Mesenchymal stem cell (in vitro differentiated cells and primary cell): ENCODE measurements at regions not wholly inside any gene's neighbourhood (a gene's known extent, or its start where the extent isn't known, plus 50 kb on each side); places are given as distances from the start of the nearest gene placed in this dataset.

Source experiments
- DNase-seq: peaks from one replicate; pipeline ENCODE4 v3.0.0-alpha.2; 2013
- H2AFZ ChIP-seq: one replicate; pipeline ENCODE4 v1.6.1; 2013; ENCODE audit warnings: low read depth, mild to moderate bottlenecking, control low read depth, inconsistent platforms, low read length, moderate library complexity
- H2AK5ac ChIP-seq: 2 replicates; pipeline ENCODE4 v1.6.1; 2013; ENCODE audit warnings: low read length, moderate library complexity, mild to moderate bottlenecking, inconsistent platforms; ENCODE audit not compliant: severe bottlenecking
- H2BK120ac ChIP-seq: one replicate; pipeline ENCODE4 v1.6.1; 2013; ENCODE audit warnings: low read depth, mild to moderate bottlenecking, inconsistent platforms, low read length, moderate library complexity
- H2BK12ac ChIP-seq, 2 experiments: one replicate each; pipeline ENCODE4 v1.6.1; 2013; ENCODE audit warnings: inconsistent platforms in 2 of 2, low read length in 2 of 2, mild to moderate bottlenecking in 2 of 2, moderate library complexity in 2 of 2, control low read depth in 1 of 2
- H2BK15ac ChIP-seq: one replicate; pipeline ENCODE4 v1.6.1; 2013; ENCODE audit warnings: mild to moderate bottlenecking, low read depth, inconsistent platforms; ENCODE audit not compliant: poor library complexity, severe bottlenecking
- H2BK5ac ChIP-seq: 2 replicates; pipeline ENCODE4 v1.6.1; 2013; ENCODE audit warnings: low read depth, mild to moderate bottlenecking, low read length, control low read depth, inconsistent platforms; ENCODE audit not compliant: poor library complexity, severe bottlenecking
- H3K14ac ChIP-seq, 2 experiments: one replicate each; pipeline ENCODE4 v1.6.1; 2013; ENCODE audit warnings: inconsistent platforms in 2 of 2, low read length in 2 of 2, control low read depth in 1 of 2, mild to moderate bottlenecking in 1 of 2, moderate library complexity in 1 of 2
- H3K18ac ChIP-seq, 2 experiments: one replicate each; pipeline ENCODE4 v1.6.1; 2013; ENCODE audit warnings: inconsistent platforms in 2 of 2, low read length in 2 of 2, control low read depth in 1 of 2, low read depth in 1 of 2, mild to moderate bottlenecking in 1 of 2
- H3K23ac ChIP-seq, 2 experiments: one replicate each; pipeline ENCODE4 v1.6.1; 2013; ENCODE audit warnings: inconsistent platforms in 2 of 2, low read length in 2 of 2, mild to moderate bottlenecking in 2 of 2, moderate library complexity in 2 of 2, control low read depth in 1 of 2
- H3K27ac ChIP-seq: 2 replicates; pipeline ENCODE4 v1.5.1; 2013; ENCODE audit warnings: mild to moderate bottlenecking, moderate library complexity, low read length, control low read depth, inconsistent platforms; ENCODE audit not compliant: poor library complexity, severe bottlenecking
- H3K27me3 ChIP-seq, 2 experiments: 2 replicates each; pipeline versions ENCODE4 v1.6.1 to v1.7.0; 2013; ENCODE audit warnings: low read length in 2 of 2, mild to moderate bottlenecking in 2 of 2, moderate library complexity in 2 of 2, control low read depth in 1 of 2, inconsistent platforms in 1 of 2; ENCODE audit not compliant: control insufficient read depth in 1 of 2, insufficient read depth in 1 of 2
- H3K36me3 ChIP-seq, 2 experiments: 2 replicates each; pipeline versions ENCODE4 v1.6.1 to v1.7.0; 2013; ENCODE audit warnings: low read length in 2 of 2, control low read depth in 1 of 2, inconsistent platforms in 1 of 2, low read depth in 1 of 2, mild to moderate bottlenecking in 1 of 2; ENCODE audit not compliant: insufficient read depth in 2 of 2, control insufficient read depth in 1 of 2
- H3K4ac ChIP-seq, 2 experiments: one replicate each; pipeline ENCODE4 v1.6.1; 2013; ENCODE audit warnings: inconsistent platforms in 2 of 2, low read length in 2 of 2, mild to moderate bottlenecking in 2 of 2, moderate library complexity in 2 of 2, control low read depth in 1 of 2, low read depth in 1 of 2
- H3K4me1 ChIP-seq: 2 replicates; pipeline ENCODE4 v1.6.1; 2013; ENCODE audit warnings: low read depth, low read length, control low read depth; ENCODE audit not compliant: control insufficient read depth, insufficient read depth
- H3K4me2 ChIP-seq: 2 replicates; pipeline ENCODE4 v1.6.1; 2013; ENCODE audit warnings: low read length, mild to moderate bottlenecking, inconsistent platforms; ENCODE audit not compliant: poor library complexity, severe bottlenecking
- H3K4me3 ChIP-seq, 2 experiments: 2 replicates each; pipeline versions ENCODE4 v1.5.1 to v1.7.0; 2013; ENCODE audit warnings: low read length in 2 of 2, mild to moderate bottlenecking in 2 of 2, control low read depth in 1 of 2, low read depth in 1 of 2; ENCODE audit not compliant: insufficient read depth in 1 of 2
- H3K79me1 ChIP-seq: replicated peaks from 2 replicates; pipeline ENCODE4 v1.6.1; 2013; ENCODE audit warnings: mild to moderate bottlenecking, control low read depth, low read length, inconsistent platforms; ENCODE audit not compliant: poor library complexity, severe bottlenecking
- H3K9ac ChIP-seq: 2 replicates; pipeline ENCODE4 v1.7.0; 2013; ENCODE audit warnings: mild to moderate bottlenecking, low read length, moderate library complexity
- H3K9me3 ChIP-seq: 2 replicates; pipeline ENCODE4 v1.7.0; 2013; ENCODE audit warnings: mild to moderate bottlenecking, low read length; ENCODE audit not compliant: control insufficient read depth
- H4K8ac ChIP-seq: one replicate; pipeline ENCODE4 v1.6.1; 2013; ENCODE audit warnings: inconsistent platforms, mild to moderate bottlenecking, low read length, moderate library complexity
- H4K91ac ChIP-seq: one replicate; pipeline ENCODE4 v1.6.1; 2013; ENCODE audit warnings: mild to moderate bottlenecking, low read length, inconsistent platforms
- WGBS: methylation state at CpG from one replicate; pipeline ENCODE4 v1.1.7; 2013; ENCODE audit warnings: mixed read lengths; 5-methylcytosine and 5-hydroxymethylcytosine counted together

DNA sequence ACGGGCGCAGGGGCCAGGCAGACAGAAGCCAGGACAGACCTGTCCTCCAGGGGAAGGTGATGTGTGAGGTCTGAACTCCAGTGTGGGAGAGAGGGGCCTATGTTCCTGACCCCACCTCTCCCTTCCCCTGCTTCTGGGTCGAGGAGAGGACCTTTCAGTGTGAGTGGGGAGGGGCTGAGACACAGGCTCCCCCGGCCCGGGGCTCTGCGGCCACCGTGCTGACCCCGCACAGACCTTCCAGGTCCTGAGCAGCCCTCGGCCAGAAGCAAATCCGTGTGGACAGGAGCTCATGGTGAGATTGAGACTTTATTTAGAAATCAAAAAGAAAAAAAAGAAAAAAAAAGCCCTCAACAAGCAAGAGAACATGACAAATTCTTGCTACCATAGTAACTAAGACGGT is 680.5 kb downstream of the BRD1 start:
- Histone ChIP-seq H3K36me3 (no peaks in the 10 kb centered on the region), H3K27me3 (no peaks in the 10 kb centered on the region), H3K79me1 (no peaks in the 10 kb centered on the region), H4K8ac (no peak overlapping the region), H3K4me1 (no peaks in the 10 kb centered on the region), H2AK5ac (no peak overlapping the region), H2BK15ac (no peak overlapping the region), H3K4me3 (no peak overlapping the region), H3K9me3 (no peaks in the 10 kb centered on the region), H2BK5ac (no peak overlapping the region), H3K4ac (no peak overlapping the region), H3K23ac (no peak overlapping the region), H3K18ac (no peak overlapping the region), H3K27ac (no peak overlapping the region), H2BK12ac (no peak overlapping the region), H4K91ac (no peak overlapping the region), H3K9ac (no peak overlapping the region), H3K4me2 (no peak overlapping the region), H2AFZ (no peak overlapping the region), H2BK120ac (no peak overlapping the region), H3K14ac (no peak overlapping the region)
- WGBS: 85% methylated on average over 4 of the region's 11 CpGs
- DNase-seq: no peak

DNA sequence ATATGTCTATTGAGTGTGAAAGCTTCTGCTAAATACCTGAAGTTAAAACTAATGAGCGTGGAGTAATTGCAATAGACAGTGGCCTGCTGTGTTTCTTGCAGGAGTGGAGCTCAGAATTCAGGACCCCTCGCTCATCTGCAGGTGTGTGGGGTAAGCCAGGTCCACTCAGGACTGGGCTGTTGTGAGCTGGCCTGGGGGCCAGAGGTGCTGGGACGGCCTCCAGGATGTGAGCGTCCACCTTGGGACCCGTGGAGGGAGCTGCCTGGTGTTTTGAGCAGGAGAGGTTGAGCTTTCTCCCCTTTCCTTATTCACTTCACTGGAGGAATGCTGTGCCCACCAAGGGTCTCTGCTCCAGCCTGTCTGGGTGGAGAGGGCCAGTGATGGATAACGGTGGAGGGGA is 681.2 kb downstream of the BRD1 start:
- Histone ChIP-seq H3K9me3 (no peaks in the 10 kb centered on the region), H3K4me2 (no peak overlapping the region), H3K4me1 (no peaks in the 10 kb centered on the region), H3K14ac (no peak overlapping the region), H2AK5ac (no peak overlapping the region), H3K23ac (no peak overlapping the region), H2BK12ac (no peak overlapping the region), H3K27me3 (no peaks in the 10 kb centered on the region), H2BK5ac (no peak overlapping the region), H3K4ac (no peak overlapping the region), H2AFZ (no peak overlapping the region), H4K8ac (no peak overlapping the region), H2BK15ac (no peak overlapping the region), H2BK120ac (no peak overlapping the region), H3K36me3 (no peaks in the 10 kb centered on the region), H3K9ac (no peak overlapping the region), H3K79me1 (no peaks in the 10 kb centered on the region), H3K18ac (no peak overlapping the region), H4K91ac (no peak overlapping the region), H3K4me3 (no peak overlapping the region), H3K27ac (no peak overlapping the region)
- WGBS: 70% methylated on average over 5 of the region's 6 CpGs
- no peak for DNase-seq

GRCh38 chr22:49143812-49144211 is 683.9 kb downstream of the BRD1 start:
- Histone ChIP-seq H2BK12ac (no peak overlapping the region), H3K4ac (no peak overlapping the region), H2BK5ac (no peak overlapping the region), H2AFZ (no peak overlapping the region), H3K9me3 (no peaks in the 10 kb centered on the region), H3K4me3 (no peak overlapping the region), H3K79me1 (no peaks in the 10 kb centered on the region), H3K23ac (no peak overlapping the region), H3K18ac (no peak overlapping the region), H4K91ac (no peak overlapping the region), H3K4me1 (no peaks in the 10 kb centered on the region), H2BK120ac (no peak overlapping the region), H3K4me2 (no peak overlapping the region), H3K36me3 (no peaks in the 10 kb centered on the region), H3K27me3 (no peaks in the 10 kb centered on the region), H3K27ac (no peak overlapping the region), H3K14ac (no peak overlapping the region), H2AK5ac (no peak overlapping the region), H4K8ac (no peak overlapping the region), H2BK15ac (no peak overlapping the region), H3K9ac (no peak overlapping the region)
- WGBS: 91% methylated on average over 3 of the region's 3 CpGs
- no peak for DNase-seq

DNA sequence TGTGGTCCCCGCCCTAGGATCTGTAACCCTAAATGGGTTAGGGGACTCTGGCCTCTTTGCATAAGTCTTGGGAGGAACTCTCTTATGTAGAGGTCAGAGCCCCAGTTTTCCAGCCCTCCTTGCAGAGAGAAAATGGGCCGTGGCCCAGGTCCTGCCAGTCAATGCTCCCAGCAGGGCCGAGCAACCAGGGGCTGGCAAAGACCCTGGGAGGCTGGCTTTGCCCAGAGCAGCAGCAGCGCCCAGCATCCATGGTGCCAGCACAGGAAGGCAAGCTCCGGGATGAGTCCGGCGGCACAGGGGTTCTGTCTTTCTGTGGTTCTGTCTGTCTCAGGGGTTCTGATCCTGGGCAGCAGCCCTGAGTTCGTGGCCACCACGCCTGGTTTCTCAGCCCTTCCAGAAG is 684.8 kb downstream of the BRD1 start:
- Histone ChIP-seq H2BK12ac (no peak overlapping the region), H2BK5ac (no peak overlapping the region), H3K9me3 (no peaks in the 10 kb centered on the region), H3K27me3 (no peaks in the 10 kb centered on the region), H3K36me3 (no peaks in the 10 kb centered on the region), H2BK15ac (no peak overlapping the region), H2AK5ac (no peak overlapping the region), H3K23ac (no peak overlapping the region), H2AFZ (no peak overlapping the region), H3K4ac (no peak overlapping the region), H2BK120ac (no peak overlapping the region), H3K4me1 (no peaks in the 10 kb centered on the region), H4K8ac (no peak overlapping the region), H3K79me1 (no peaks in the 10 kb centered on the region), H3K9ac (no peak overlapping the region), H3K4me3 (no peak overlapping the region), H3K4me2 (no peak overlapping the region), H3K27ac (no peak overlapping the region), H4K91ac (no peak overlapping the region), H3K14ac (no peak overlapping the region), H3K18ac (no peak overlapping the region)
- no peak for DNase-seq
- 76% methylated on average over 9 of the region's 9 CpGs for WGBS
